Stomach (tissue), 4 donors: ENCODE measurements at regions not wholly inside any gene's neighbourhood (a gene's known extent, or its start where the extent isn't known, plus 50 kb on each side); places are given as distances from the start of the nearest gene placed in this dataset.

ENCODE experiments used
- POLR2A ChIP-seq, 4 donors: fragments of 450-650 bp; IDR thresholded peaks; one replicate each; pipeline ENCODE4 v1.6.1; 2016; ENCODE audit warnings: antibody characterized with exemption in 4 of 4, control low read depth in 2 of 4, mild to moderate bottlenecking in 1 of 4, moderate library complexity in 1 of 4
- POLR2AphosphoS5 ChIP-seq, 3 donors: sonication (generic); formaldehyde crosslinking; IDR thresholded peaks; one replicate each; pipeline ENCODE4 v1.6.1; 2016; ENCODE audit warnings: antibody characterized with exemption in 3 of 3

- TF ChIP-seq POLR2A (IDR thresholded peaks at IDR 0.05) (no peak), POLR2AphosphoS5 (IDR thresholded peaks at IDR 0.05) (no peak)
Measured at GRCh38 chr4:179029683-179030082, 1587.4 kb upstream of the AGA start.
